ENCODE measurements at regions not wholly inside any gene's neighbourhood (a gene's known extent, or its start where the extent isn't known, plus 50 kb on each side); places are given as distances from the start of the nearest gene placed in this dataset.
"Not testable (repeated sequence)": the region's sequence is repeated elsewhere in the genome, so short reads cannot be mapped to it uniquely, and the experiment has no call there.

DNA sequence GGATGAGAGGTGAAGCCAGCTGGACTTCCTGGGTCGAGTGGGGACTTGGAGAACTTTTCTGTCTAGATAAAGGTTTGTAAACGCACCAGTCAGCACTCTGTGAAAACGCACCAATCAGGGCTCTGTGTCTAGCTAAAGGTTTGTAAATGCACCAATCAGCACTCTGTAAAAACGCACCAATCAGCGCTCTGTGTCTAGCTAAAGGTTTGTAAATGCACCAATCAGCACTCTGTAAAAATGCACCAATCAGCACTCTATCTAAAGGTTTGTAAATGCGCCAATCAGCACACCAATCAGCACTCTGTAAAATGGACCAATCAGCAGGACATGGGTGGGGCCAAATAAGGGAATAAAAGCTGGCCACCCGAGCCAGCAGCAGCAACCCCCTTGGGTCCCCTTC lies 116.4 kb upstream of the CRY1 start:
- TF ChIP-seq ARNT (IDR thresholded peaks at IDR 0.05); POU5F1 (IDR thresholded peaks at IDR 0.05; ENCODE audit: borderline replicate concordance, low read depth, low read length, partially characterized antibody); HSF4 (CRISPR knock-in tag; IDR thresholded peaks at IDR 0.05; ENCODE audit: borderline replicate concordance); ZKSCAN1 (IDR thresholded peaks at IDR 0.05; ENCODE audit: low read depth, low read length); RCOR1 (IDR thresholded peaks at IDR 0.05; ENCODE audit: borderline replicate concordance in 1 of 2, low read depth in 2 of 2, low read length in 2 of 2); HDAC1 (IDR thresholded peaks at IDR 0.05): not testable (repeated sequence)
- TF ChIP-seq, protein P1, sequence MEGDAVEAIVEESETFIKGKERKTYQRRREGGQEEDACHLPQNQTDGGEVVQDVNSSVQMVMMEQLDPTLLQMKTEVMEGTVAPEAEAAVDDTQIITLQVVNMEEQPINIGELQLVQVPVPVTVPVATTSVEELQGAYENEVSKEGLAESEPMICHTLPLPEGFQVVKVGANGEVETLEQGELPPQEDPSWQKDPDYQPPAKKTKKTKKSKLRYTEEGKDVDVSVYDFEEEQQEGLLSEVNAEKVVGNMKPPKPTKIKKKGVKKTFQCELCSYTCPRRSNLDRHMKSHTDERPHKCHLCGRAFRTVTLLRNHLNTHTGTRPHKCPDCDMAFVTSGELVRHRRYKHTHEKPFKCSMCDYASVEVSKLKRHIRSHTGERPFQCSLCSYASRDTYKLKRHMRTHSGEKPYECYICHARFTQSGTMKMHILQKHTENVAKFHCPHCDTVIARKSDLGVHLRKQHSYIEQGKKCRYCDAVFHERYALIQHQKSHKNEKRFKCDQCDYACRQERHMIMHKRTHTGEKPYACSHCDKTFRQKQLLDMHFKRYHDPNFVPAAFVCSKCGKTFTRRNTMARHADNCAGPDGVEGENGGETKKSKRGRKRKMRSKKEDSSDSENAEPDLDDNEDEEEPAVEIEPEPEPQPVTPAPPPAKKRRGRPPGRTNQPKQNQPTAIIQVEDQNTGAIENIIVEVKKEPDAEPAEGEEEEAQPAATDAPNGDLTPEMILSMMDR (IDR thresholded peaks at IDR 0.05 in 2 of 3, conservative IDR thresholded peaks at IDR 0.05 in 1 of 3; ENCODE audit: insufficient read depth in 2 of 3, low read depth in 1 of 3, low read length in 3 of 3) = not testable (repeated sequence)
- TF ChIP-seq, protein P2, sequence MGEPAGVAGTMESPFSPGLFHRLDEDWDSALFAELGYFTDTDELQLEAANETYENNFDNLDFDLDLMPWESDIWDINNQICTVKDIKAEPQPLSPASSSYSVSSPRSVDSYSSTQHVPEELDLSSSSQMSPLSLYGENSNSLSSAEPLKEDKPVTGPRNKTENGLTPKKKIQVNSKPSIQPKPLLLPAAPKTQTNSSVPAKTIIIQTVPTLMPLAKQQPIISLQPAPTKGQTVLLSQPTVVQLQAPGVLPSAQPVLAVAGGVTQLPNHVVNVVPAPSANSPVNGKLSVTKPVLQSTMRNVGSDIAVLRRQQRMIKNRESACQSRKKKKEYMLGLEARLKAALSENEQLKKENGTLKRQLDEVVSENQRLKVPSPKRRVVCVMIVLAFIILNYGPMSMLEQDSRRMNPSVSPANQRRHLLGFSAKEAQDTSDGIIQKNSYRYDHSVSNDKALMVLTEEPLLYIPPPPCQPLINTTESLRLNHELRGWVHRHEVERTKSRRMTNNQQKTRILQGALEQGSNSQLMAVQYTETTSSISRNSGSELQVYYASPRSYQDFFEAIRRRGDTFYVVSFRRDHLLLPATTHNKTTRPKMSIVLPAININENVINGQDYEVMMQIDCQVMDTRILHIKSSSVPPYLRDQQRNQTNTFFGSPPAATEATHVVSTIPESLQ (CRISPR knock-in tag; IDR thresholded peaks at IDR 0.05) = not testable (repeated sequence)
